ENCODE measurements at regions not wholly inside any gene's neighbourhood (a gene's known extent, or its start where the extent isn't known, plus 50 kb on each side); places are given as distances from the start of the nearest gene placed in this dataset.

- Histone ChIP-seq H3K4me1 (ENCODE audit: control insufficient read depth in 2 of 3, insufficient read depth in 2 of 3, low read depth in 1 of 3, low read length in 3 of 3) (no peaks in the 10 kb centered on the region), H3K27ac (ENCODE audit: low read depth in 2 of 2, low read length in 2 of 2) (no peak overlapping the region), H3K9ac (ENCODE audit: low read length in 3 of 3) (no peak overlapping the region), H3K4me3 (ENCODE audit: low read length in 3 of 3) (no peak overlapping the region), H3K27me3 (ENCODE audit: control insufficient read depth, insufficient read depth, low read length) (no peaks in the 10 kb centered on the region), H3K9me3 (ENCODE audit: control insufficient read depth in 2 of 3, insufficient read depth in 1 of 3, low read length in 3 of 3) (peaks cover 0 to 5% (median 2%) of the 10 kb centered on the region in 3 donors), H3K36me3 (ENCODE audit: control insufficient read depth in 2 of 3, insufficient read depth in 3 of 3, low read length in 3 of 3) (no peaks in the 10 kb centered on the region)
- no peak for TF ChIP-seq CTCF (IDR thresholded peaks at IDR 0.05; ENCODE audit: borderline replicate concordance, extremely low read depth, insufficient read depth)
- FAIRE-seq = no peak
- intact Hi-C loops (cut with DNase I) = no loop called here
- peak in 2 of 5 donors; percentile 9 to 21 for DNase-seq
Measured at GRCh38 chr1:60581455-60582220, 500.7 kb upstream of the NFIA start.

- H3K27ac ChIP-seq (ENCODE audit: low read depth in 2 of 2, low read length in 2 of 2) = no peak overlapping the region
- no peak for DNase-seq
- H3K9me3 ChIP-seq (ENCODE audit: control insufficient read depth in 2 of 3, insufficient read depth in 1 of 3, low read length in 3 of 3) = no peaks in the 10 kb centered on the region
- no peak overlapping the region for H3K9ac ChIP-seq (ENCODE audit: low read length in 3 of 3)
- H3K36me3 ChIP-seq (ENCODE audit: control insufficient read depth in 2 of 3, insufficient read depth in 3 of 3, low read length in 3 of 3) = no peaks in the 10 kb centered on the region
- no peak for TF ChIP-seq CTCF (IDR thresholded peaks at IDR 0.05; ENCODE audit: borderline replicate concordance, extremely low read depth, insufficient read depth)
- H3K4me3 ChIP-seq (ENCODE audit: low read length in 3 of 3) = no peak overlapping the region
- FAIRE-seq = no peak
- intact Hi-C loops (cut with DNase I) = no loop called here
- no peaks in the 10 kb centered on the region for H3K4me1 ChIP-seq (ENCODE audit: control insufficient read depth in 2 of 3, insufficient read depth in 2 of 3, low read depth in 1 of 3, low read length in 3 of 3)
- no peaks in the 10 kb centered on the region for H3K27me3 ChIP-seq (ENCODE audit: control insufficient read depth, insufficient read depth, low read length)
Measured at GRCh38 chr1:60577029-60577428, 503.5 kb upstream of the C1orf87 start.

- Histone ChIP-seq H3K9me3 (ENCODE audit: control insufficient read depth in 2 of 3, insufficient read depth in 1 of 3, low read length in 3 of 3) (no peaks in the 10 kb centered on the region), H3K36me3 (ENCODE audit: control insufficient read depth in 2 of 3, insufficient read depth in 3 of 3, low read length in 3 of 3) (no peaks in the 10 kb centered on the region), H3K4me3 (ENCODE audit: low read length in 3 of 3) (no peak overlapping the region), H3K27me3 (ENCODE audit: control insufficient read depth, insufficient read depth, low read length) (no peaks in the 10 kb centered on the region), H3K9ac (ENCODE audit: low read length in 3 of 3) (no peak overlapping the region), H3K27ac (ENCODE audit: low read depth in 2 of 2, low read length in 2 of 2) (no peak overlapping the region), H3K4me1 (ENCODE audit: control insufficient read depth in 2 of 3, insufficient read depth in 2 of 3, low read depth in 1 of 3, low read length in 3 of 3) (no peaks in the 10 kb centered on the region)
- TF ChIP-seq CTCF (IDR thresholded peaks at IDR 0.05; ENCODE audit: borderline replicate concordance, extremely low read depth, insufficient read depth) = no peak
- intact Hi-C loops (cut with DNase I) = no loop called here
- no peak for DNase-seq
- FAIRE-seq = no peak
Measured at GRCh38 chr1:60575326-60575977, 501.9 kb upstream of the C1orf87 start.
